ENCODE measurements at regions not wholly inside any gene's neighbourhood (a gene's known extent, or its start where the extent isn't known, plus 50 kb on each side); places are given as distances from the start of the nearest gene placed in this dataset.

DNA sequence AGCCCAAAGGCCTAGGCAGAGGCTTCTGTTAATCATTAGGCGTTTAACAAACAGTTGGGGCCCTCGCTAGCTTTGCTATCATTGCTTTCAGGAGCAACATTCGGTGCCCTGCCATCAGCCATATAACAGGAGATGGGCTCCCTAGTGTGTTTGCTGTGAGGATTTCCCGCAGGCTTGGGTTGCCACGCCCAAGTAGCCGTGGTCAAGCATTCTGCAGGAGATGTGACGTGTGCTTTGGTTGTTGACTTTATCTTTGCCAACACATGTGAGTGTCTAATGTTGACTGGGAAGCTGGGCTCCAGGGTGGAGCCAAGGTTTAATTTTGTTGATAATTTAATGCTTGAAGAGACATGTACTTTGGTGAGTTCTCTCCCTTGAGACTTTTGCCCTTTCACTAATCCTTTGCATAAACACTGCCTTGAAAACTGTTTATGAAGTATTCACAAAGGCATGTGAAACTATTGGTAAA is 184.6 kb upstream of the KIT start:
- FAIRE-seq (no peak), DNase-seq (ENCODE audit: low read depth, low spot score) (no peak), ATAC-seq (no peak)
- H3K9me3 ChIP-seq (replicated peaks; ENCODE audit: control insufficient read depth, insufficient read depth, low read length), result no peaks in the 10 kb centered on the region
- no peak for TF ChIP-seq IKZF2 (IDR thresholded peaks at IDR 0.05)
- TF ChIP-seq CHD4 (IDR thresholded peaks at IDR 0.05), result no peak
- TF ChIP-seq MTA3 (IDR thresholded peaks at IDR 0.05; ENCODE audit: borderline replicate concordance, low read length), result no peak
- SMC1A ChIA-PET (ENCODE audit: uncharacterized antibody, unreplicated experiment), result no interaction called here
- H3K27ac ChIP-seq (ENCODE audit: control insufficient read depth, insufficient read depth), result no peak overlapping the region
- H3K4me2 ChIP-seq (ENCODE audit: control insufficient read depth, insufficient read depth), result no peak overlapping the region
- RAD21 ChIA-PET (ENCODE audit: unreplicated experiment), result no interaction called here
- WGBS (ENCODE audit: insufficient coverage, insufficient replicate concordance, low lambda C conversion rate, missing lambda C conversion rate), result 47% methylated on average over 7 of the region's 7 CpGs
- in situ Hi-C loops (cut with MboI), result no loop called here
- no TSS peak for BruUV-seq (replicated peaks)
- H4K20me1 ChIP-seq (ENCODE audit: control insufficient read depth, insufficient read depth), result no peaks in the 10 kb centered on the region
- intact Hi-C loops (cut with micrococcal nuclease; ENCODE audit: unreplicated experiment), result no loop called here
- no peaks in the 10 kb centered on the region for H3K36me3 ChIP-seq (ENCODE audit: control insufficient read depth in 2 of 2, insufficient read depth in 2 of 2, low read length in 1 of 2)
- H2AFZ ChIP-seq (ENCODE audit: control insufficient read depth, low read depth, low read length), result no peak overlapping the region
- CTCF ChIA-PET, result no interaction called here
- no peaks in the 10 kb centered on the region for H3K4me1 ChIP-seq (ENCODE audit: control insufficient read depth, insufficient read depth, low read length)
- POLR2A ChIA-PET, result no interaction called here
- no peak overlapping the region for H3K4me3 ChIP-seq
- H3K9ac ChIP-seq (ENCODE audit: control insufficient read depth, insufficient read depth, low read length), result no peak overlapping the region
- H3K79me2 ChIP-seq (ENCODE audit: control insufficient read depth, insufficient read depth, low read length), result no peaks in the 10 kb centered on the region
- H3K27me3 ChIP-seq (replicated peaks in 1 of 2; ENCODE audit: control insufficient read depth in 2 of 2, insufficient read depth in 2 of 2, low read length in 1 of 2), result no peaks in the 10 kb centered on the region

DNA sequence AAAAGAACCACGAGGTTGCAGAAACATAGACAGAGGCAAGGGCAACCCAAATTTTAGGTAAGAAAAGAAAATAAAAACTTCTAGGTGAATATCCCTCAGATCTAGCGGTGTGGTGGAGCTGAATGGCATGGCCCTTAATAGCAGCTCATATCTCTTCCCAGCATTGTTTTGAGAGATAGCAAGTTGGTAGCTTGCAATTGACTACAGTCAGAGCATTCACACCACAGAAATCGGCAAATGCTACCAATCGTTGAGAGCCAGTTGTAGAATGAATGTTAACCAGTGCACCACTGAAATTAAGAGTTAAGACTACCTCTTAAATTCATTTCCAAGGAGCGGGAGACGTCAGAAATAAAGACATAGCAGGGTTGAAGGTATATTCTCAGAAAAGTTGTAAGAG is 184.0 kb upstream of the KIT start:
- no peak overlapping the region for H3K27ac ChIP-seq (ENCODE audit: control insufficient read depth, insufficient read depth)
- no peak overlapping the region for H3K9ac ChIP-seq (ENCODE audit: control insufficient read depth, insufficient read depth, low read length)
- ChIA-PET SMC1A (ENCODE audit: uncharacterized antibody, unreplicated experiment) (no interaction called here), POLR2A (no interaction called here), RAD21 (ENCODE audit: unreplicated experiment) (no interaction called here), CTCF (no interaction called here)
- FAIRE-seq (no peak), ATAC-seq (no peak), DNase-seq (ENCODE audit: low read depth, low spot score) (no peak)
- no peaks in the 10 kb centered on the region for H4K20me1 ChIP-seq (ENCODE audit: control insufficient read depth, insufficient read depth)
- in situ Hi-C loops (cut with MboI), result no loop called here
- no peak overlapping the region for H3K4me2 ChIP-seq (ENCODE audit: control insufficient read depth, insufficient read depth)
- H3K27me3 ChIP-seq (replicated peaks in 1 of 2; ENCODE audit: control insufficient read depth in 2 of 2, insufficient read depth in 2 of 2, low read length in 1 of 2), result no peaks in the 10 kb centered on the region
- 46% methylated on average over 6 of the region's 6 CpGs for WGBS (ENCODE audit: insufficient coverage, insufficient replicate concordance, low lambda C conversion rate, missing lambda C conversion rate)
- no peak overlapping the region for H2AFZ ChIP-seq (ENCODE audit: control insufficient read depth, low read depth, low read length)
- H3K79me2 ChIP-seq (ENCODE audit: control insufficient read depth, insufficient read depth, low read length), result no peaks in the 10 kb centered on the region
- no peaks in the 10 kb centered on the region for H3K4me1 ChIP-seq (ENCODE audit: control insufficient read depth, insufficient read depth, low read length)
- H3K36me3 ChIP-seq (ENCODE audit: control insufficient read depth in 2 of 2, insufficient read depth in 2 of 2, low read length in 1 of 2), result no peaks in the 10 kb centered on the region
- no TSS peak for BruUV-seq (replicated peaks)
- no peak overlapping the region for H3K4me3 ChIP-seq
- intact Hi-C loops (cut with micrococcal nuclease; ENCODE audit: unreplicated experiment), result no loop called here
- no peaks in the 10 kb centered on the region for H3K9me3 ChIP-seq (replicated peaks; ENCODE audit: control insufficient read depth, insufficient read depth, low read length)
- TF ChIP-seq ZZZ3 (IDR thresholded peaks at IDR 0.05; ENCODE audit: control insufficient read depth, insufficient read length, low read depth) (no peak), RB1 (IDR thresholded peaks at IDR 0.05; ENCODE audit: borderline replicate concordance) (no peak), CHD2 (IDR thresholded peaks at IDR 0.05; ENCODE audit: borderline replicate concordance, low read depth, low read length) (no peak), RAD51 (IDR thresholded peaks at IDR 0.05) (no peak), TARDBP (IDR thresholded peaks at IDR 0.05; ENCODE audit: borderline replicate concordance) (no peak), SUPT20H (IDR thresholded peaks at IDR 0.05; ENCODE audit: borderline replicate concordance, control insufficient read depth, low read depth, low read length) (no peak), CBFB (IDR thresholded peaks at IDR 0.05; ENCODE audit: low read depth) (no peak), NFXL1 (IDR thresholded peaks at IDR 0.05; ENCODE audit: borderline replicate concordance) (no peak), ETV6 (conservative IDR thresholded peaks at IDR 0.05 in 1 of 2, IDR thresholded peaks at IDR 0.05 in 1 of 2; ENCODE audit: borderline replicate concordance in 1 of 2, low read depth in 1 of 2) (no peak), POLR2A (IDR thresholded peaks at IDR 0.05; ENCODE audit: low read depth, low read length) (no peak)
- TF ChIP-seq, protein P1, sequence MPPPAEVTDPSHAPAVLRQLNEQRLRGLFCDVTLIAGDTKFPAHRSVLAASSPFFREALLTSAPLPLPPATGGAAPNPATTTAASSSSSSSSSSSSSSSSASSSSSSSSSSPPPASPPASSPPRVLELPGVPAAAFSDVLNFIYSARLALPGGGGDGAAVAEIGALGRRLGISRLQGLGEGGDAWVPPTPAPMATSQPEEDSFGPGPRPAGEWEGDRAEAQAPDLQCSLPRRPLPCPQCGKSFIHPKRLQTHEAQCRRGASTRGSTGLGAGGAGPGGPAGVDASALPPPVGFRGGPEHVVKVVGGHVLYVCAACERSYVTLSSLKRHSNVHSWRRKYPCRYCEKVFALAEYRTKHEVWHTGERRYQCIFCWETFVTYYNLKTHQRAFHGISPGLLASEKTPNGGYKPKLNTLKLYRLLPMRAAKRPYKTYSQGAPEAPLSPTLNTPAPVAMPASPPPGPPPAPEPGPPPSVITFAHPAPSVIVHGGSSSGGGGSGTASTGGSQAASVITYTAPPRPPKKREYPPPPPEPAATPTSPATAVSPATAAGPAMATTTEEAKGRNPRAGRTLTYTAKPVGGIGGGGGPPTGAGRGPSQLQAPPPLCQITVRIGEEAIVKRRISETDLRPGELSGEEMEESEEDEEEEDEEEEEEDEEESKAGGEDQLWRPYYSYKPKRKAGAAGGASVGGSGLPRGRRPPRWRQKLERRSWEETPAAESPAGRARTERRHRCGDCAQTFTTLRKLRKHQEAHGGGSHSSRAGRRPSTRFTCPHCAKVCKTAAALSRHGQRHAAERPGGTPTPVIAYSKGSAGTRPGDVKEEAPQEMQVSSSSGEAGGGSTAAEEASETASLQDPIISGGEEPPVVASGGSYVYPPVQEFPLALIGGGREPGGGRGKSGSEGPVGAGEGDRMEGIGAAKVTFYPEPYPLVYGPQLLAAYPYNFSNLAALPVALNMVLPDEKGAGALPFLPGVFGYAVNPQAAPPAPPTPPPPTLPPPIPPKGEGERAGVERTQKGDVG (CRISPR knock-in tag; IDR thresholded peaks at IDR 0.05), result no peak
- TF ChIP-seq, protein P2, sequence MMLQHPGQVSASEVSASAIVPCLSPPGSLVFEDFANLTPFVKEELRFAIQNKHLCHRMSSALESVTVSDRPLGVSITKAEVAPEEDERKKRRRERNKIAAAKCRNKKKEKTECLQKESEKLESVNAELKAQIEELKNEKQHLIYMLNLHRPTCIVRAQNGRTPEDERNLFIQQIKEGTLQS (IDR thresholded peaks at IDR 0.05; ENCODE audit: borderline replicate concordance, extremely low read depth, low read depth, low read length), result no peak

Measured in GM12878 (cell line).